IMR-90 (cell line): ENCODE measurements at regions not wholly inside any gene's neighbourhood (a gene's known extent, or its start where the extent isn't known, plus 50 kb on each side); places are given as distances from the start of the nearest gene placed in this dataset.

Source experiments
- ATAC-seq: fragments of 200-7000 bp; cut with Tn5 transposase; 2 replicates; pipeline ENCODE4 v1.9.1; 2020; ENCODE audit warnings: low read depth, mild to moderate bottlenecking, moderate library complexity
- BruUV-seq: library from RNA; stranded (reverse); fragments of 400-500 nt; replicated peaks from 2 replicates; lab custom pipeline; 2021; lab: Mats Ljungman, UMichigan
- CTCF ChIA-PET: fragments of 300-600 bp; formaldehyde crosslinking; extraction: SDS; loops from one replicate; lab custom pipeline; 2021; ENCODE audit warnings: antibody characterized with exemption; lab: Yijun Ruan, JAX
- POLR2A ChIA-PET: fragments of 300-600 bp; sonication (Branson Sonifier 250); formaldehyde crosslinking; loops from one replicate; lab custom pipeline; 2022; ENCODE audit warnings: antibody characterized with exemption; ENCODE audit not compliant: unreplicated experiment; lab: Charles Lee
- DNase-seq: peaks from one replicate; pipeline ENCODE4 v3.0.0; 2013
- H2AFZ ChIP-seq: replicated peaks from 2 replicates; pipeline ENCODE3; 2013; ENCODE audit warnings: low read length, mild to moderate bottlenecking; ENCODE audit not compliant: poor library complexity
- H2AK5ac ChIP-seq: 2 replicates; pipeline ENCODE4 v1.6.1; 2013; ENCODE audit warnings: low read depth, low read length, inconsistent platforms
- H2AK9ac ChIP-seq: replicated peaks from 2 replicates; pipeline ENCODE3; 2013; ENCODE audit warnings: mild to moderate bottlenecking, low read depth, low read length, moderate library complexity; ENCODE audit not compliant: poor library complexity
- H2BK120ac ChIP-seq: 2 replicates; pipeline ENCODE4 v1.6.1; 2013; ENCODE audit warnings: low read depth, low read length, inconsistent platforms
- H2BK15ac ChIP-seq: 3 replicates; pipeline ENCODE4 v1.6.1; 2013; ENCODE audit warnings: low read depth, low read length, inconsistent platforms
- H2BK20ac ChIP-seq: 2 replicates; pipeline ENCODE4 v1.6.1; 2013; ENCODE audit warnings: low read depth, mild to moderate bottlenecking, inconsistent platforms, low read length, moderate library complexity
- H2BK5ac ChIP-seq: 2 replicates; pipeline ENCODE4 v1.6.1; 2013; ENCODE audit warnings: mild to moderate bottlenecking, low read depth, low read length, inconsistent platforms; ENCODE audit not compliant: poor library complexity, severe bottlenecking
- H3K14ac ChIP-seq: replicated peaks from 2 replicates; pipeline ENCODE4 v1.6.1; 2013; ENCODE audit warnings: low read depth, low read length, inconsistent platforms
- H3K18ac ChIP-seq: 2 replicates; pipeline ENCODE4 v1.6.1; 2013; ENCODE audit warnings: low read depth, low read length, control low read depth
- H3K23ac ChIP-seq: 2 replicates; pipeline ENCODE4 v1.6.1; 2013; ENCODE audit warnings: low read depth, low read length, inconsistent platforms
- H3K27ac ChIP-seq: 2 replicates; pipeline ENCODE4 v1.5.1; 2013; ENCODE audit warnings: mild to moderate bottlenecking, control low read depth, low read length; ENCODE audit not compliant: insufficient read depth
- H3K27me3 ChIP-seq: 2 replicates; pipeline ENCODE4 v1.6.1; 2013; ENCODE audit warnings: low read length; ENCODE audit not compliant: control insufficient read depth, insufficient read depth
- H3K36me3 ChIP-seq: 2 replicates; pipeline ENCODE4 v1.6.1; 2013; ENCODE audit warnings: low read length, mixed read lengths; ENCODE audit not compliant: control insufficient read depth, insufficient read depth
- H3K4ac ChIP-seq: 2 replicates; pipeline ENCODE4 v1.6.1; 2013; ENCODE audit warnings: low read depth, low read length, inconsistent platforms
- H3K4me1 ChIP-seq: 2 replicates; pipeline ENCODE4 v1.6.1; 2013; ENCODE audit warnings: low read length, mixed read lengths; ENCODE audit not compliant: control insufficient read depth, insufficient read depth
- H3K4me2 ChIP-seq: 2 replicates; pipeline ENCODE4 v1.6.1; 2013; ENCODE audit warnings: low read depth, mild to moderate bottlenecking, control low read depth, low read length, moderate library complexity
- H3K4me3 ChIP-seq: 2 replicates; pipeline ENCODE4 v1.5.1; 2013; ENCODE audit warnings: low read depth, mild to moderate bottlenecking, control low read depth, low read length, moderate library complexity; ENCODE audit not compliant: insufficient read depth
- H3K56ac ChIP-seq: 2 replicates; pipeline ENCODE4 v1.6.1; 2013; ENCODE audit warnings: low read length, inconsistent platforms; ENCODE audit not compliant: insufficient read depth; ENCODE audit errors: extremely low read depth
- H3K79me1 ChIP-seq, 2 experiments: 2 replicates each; pipeline ENCODE4 v1.6.1; 2013; ENCODE audit warnings: low read length in 2 of 2, inconsistent platforms in 1 of 2, low read depth in 1 of 2
- H3K9ac ChIP-seq: 2 replicates; pipeline ENCODE4 v1.6.1; 2013; ENCODE audit warnings: low read depth, low read length, control low read depth
- H3K9me1 ChIP-seq: 2 replicates; pipeline ENCODE4 v1.6.1; 2013; ENCODE audit warnings: low read length, inconsistent platforms; ENCODE audit not compliant: insufficient read depth
- H3K9me3 ChIP-seq: 2 replicates; pipeline ENCODE4 v1.6.1; 2013; ENCODE audit warnings: low read length; ENCODE audit not compliant: control insufficient read depth, insufficient read depth
- H4K20me1 ChIP-seq: 2 replicates; pipeline ENCODE4 v1.6.1; 2013; ENCODE audit warnings: low read length, inconsistent platforms; ENCODE audit not compliant: insufficient read depth
- H4K5ac ChIP-seq: 2 replicates; pipeline ENCODE4 v1.6.1; 2013; ENCODE audit warnings: mild to moderate bottlenecking, low read depth, low read length, control low read depth
- H4K8ac ChIP-seq, 2 experiments: 2 replicates each; pipeline ENCODE4 v1.6.1; 2013; ENCODE audit warnings: low read depth in 2 of 2, low read length in 2 of 2, control low read depth in 1 of 2, inconsistent platforms in 1 of 2
- H4K91ac ChIP-seq: 2 replicates; pipeline ENCODE4 v1.6.1; 2013; ENCODE audit warnings: low read depth, low read length, inconsistent platforms; ENCODE audit not compliant: insufficient read depth
- CEBPB ChIP-seq: IDR thresholded peaks from 2 replicates; pipeline ENCODE4 v1.6.1; 2012; ENCODE audit warnings: low read depth, low read length, improper control_type of control experiment
- POLR2A ChIP-seq: IDR thresholded peaks from 2 replicates; pipeline ENCODE4 v1.6.1; 2012; ENCODE audit warnings: mild to moderate bottlenecking, low read depth, low read length
- RAD21 ChIP-seq: IDR thresholded peaks from 2 replicates; pipeline ENCODE4 v1.6.1; 2012; ENCODE audit warnings: low read length, improper control_type of control experiment
- RCOR1 ChIP-seq: IDR thresholded peaks from 2 replicates; pipeline ENCODE4 v1.6.1; 2012; ENCODE audit warnings: mild to moderate bottlenecking, low read length, improper control_type of control experiment; ENCODE audit not compliant: insufficient replicate concordance
- WGBS, 2 experiments: methylation state at CpG; one replicate each; pipeline versions ENCODE4 v1.1.5 to v1.1.7; 2013; ENCODE audit warnings: missing lambda C conversion rate in 2 of 2; ENCODE audit not compliant: insufficient read length in 1 of 2; ENCODE audit errors: extremely low coverage in 2 of 2; 5-methylcytosine and 5-hydroxymethylcytosine counted together
- dilution Hi-C: fragments of 300-500 bp; cut with HindIII; formaldehyde crosslinking; loops from one replicate; pipeline ENCODE4 v1.14.3; 2018; ENCODE audit warnings: low sequenced_read_pairs; ENCODE audit not compliant: unreplicated experiment
- in situ Hi-C: fragments of 300-500 bp; cut with MboI; formaldehyde crosslinking; loops from 3 replicates; pipeline ENCODE4 v1.14.3; 2019; ENCODE audit warnings: low sequenced_read_pairs, inconsistent platforms, mixed read lengths
- intact Hi-C: fragments of 100-400 bp; cut with micrococcal nuclease; formaldehyde crosslinking; loops from 2 replicates; pipeline ENCODE4 v1.10.0; 2022

DNA sequence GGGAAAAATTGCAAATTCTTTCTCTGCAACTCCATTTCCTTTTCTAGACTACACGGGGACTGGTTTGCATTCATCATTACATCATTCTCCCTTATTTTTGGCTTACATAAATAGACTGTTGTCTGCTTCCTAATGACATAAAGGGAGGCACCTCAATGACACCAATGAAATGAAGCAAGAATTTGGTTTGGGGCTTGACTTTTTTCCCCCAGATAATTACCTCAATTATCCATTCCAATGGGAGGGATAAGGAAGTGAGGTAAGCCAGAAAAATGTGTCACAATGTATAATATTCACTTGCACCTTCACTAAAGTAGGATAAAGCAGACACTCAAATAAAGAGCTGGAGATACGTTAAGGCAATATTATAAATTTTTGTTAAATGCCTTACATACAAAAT is 240.6 kb upstream of the GRIP1 start:
- in situ Hi-C loops, result no loop called here
- intact Hi-C loops, result no loop called here
- Histone ChIP-seq H2BK120ac (no peak overlapping the region), H3K9ac (no peak overlapping the region), H3K27me3 (no peaks in the 10 kb centered on the region), H3K56ac (no peak overlapping the region), H3K79me1 (no peaks in the 10 kb centered on the region), H2BK5ac (no peak overlapping the region), H3K4ac (no peak overlapping the region), H4K20me1 (no peaks in the 10 kb centered on the region), H3K14ac (no peak overlapping the region), H2AK5ac (no peak overlapping the region), H3K4me2 (no peak overlapping the region), H3K36me3 (no peaks in the 10 kb centered on the region), H3K23ac (no peak overlapping the region), H2AFZ (no peak overlapping the region), H3K9me3 (no peaks in the 10 kb centered on the region), H4K8ac (no peak overlapping the region), H2BK15ac (no peak overlapping the region), H3K27ac (no peak overlapping the region), H2BK20ac (no peak overlapping the region), H3K4me3 (no peak overlapping the region), H4K5ac (no peak overlapping the region), H4K91ac (no peak overlapping the region), H3K4me1 (no peaks in the 10 kb centered on the region), H3K18ac (no peak overlapping the region), H2AK9ac (no peak overlapping the region), H3K9me1 (no peaks in the 10 kb centered on the region)
- DNase-seq (no peak), ATAC-seq (no peak)
- no peak for TF ChIP-seq POLR2A
- TF ChIP-seq CEBPB, result no peak
- no peak for TF ChIP-seq RAD21
- TF ChIP-seq RCOR1, result no peak
- dilution Hi-C loops, result no loop called here
- no TSS peak for BruUV-seq
- CTCF ChIA-PET, result no interaction called here
- whole genome bisulfite sequencing, 2 experiments, result no CpG with 5 or more reads among the region's 2 CpGs
- POLR2A ChIA-PET, result no interaction called here
